ENCODE measurements at regions not wholly inside any gene's neighbourhood (a gene's known extent, or its start where the extent isn't known, plus 50 kb on each side); places are given as distances from the start of the nearest gene placed in this dataset.
"Not testable (repeated sequence)": the region's sequence is repeated elsewhere in the genome, so short reads cannot be mapped to it uniquely, and the experiment has no call there.

DNA sequence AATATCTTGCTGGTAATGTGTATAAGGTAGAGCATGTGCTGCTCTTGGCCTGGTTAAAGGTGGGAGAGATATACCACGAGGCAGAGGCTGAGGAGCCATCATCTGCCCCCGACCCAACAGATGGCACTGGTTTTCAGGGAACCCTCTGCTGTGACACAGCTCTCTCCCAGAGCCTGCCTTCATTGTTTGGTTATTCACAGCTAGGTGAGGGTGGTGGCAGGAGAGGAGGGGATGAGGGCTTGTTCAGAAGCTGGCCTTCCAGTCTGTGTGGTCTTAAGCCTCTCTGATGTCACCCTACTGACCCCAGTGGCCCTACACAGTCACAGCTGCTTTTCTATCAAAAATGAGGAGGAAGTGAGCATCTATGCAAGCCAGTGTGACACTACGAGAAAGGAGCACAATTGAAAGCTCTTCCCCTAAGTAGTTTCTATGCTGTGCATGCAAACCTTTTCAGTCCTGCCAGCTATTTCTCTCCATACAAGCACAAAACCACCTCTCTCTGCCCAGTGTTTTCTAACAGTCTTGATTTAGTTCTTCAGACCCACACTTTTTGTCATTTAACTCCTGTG is 258.4 kb upstream of the AGTR1 start:
- FAIRE-seq, result no peak

GRCh38 chr3:148441191-148441590 is 256.5 kb upstream of the AGTR1 start:
- no peak for FAIRE-seq

GRCh38 chr3:148450819-148451218 is 246.9 kb upstream of the AGTR1 start:
- FAIRE-seq, result no peak

DNA sequence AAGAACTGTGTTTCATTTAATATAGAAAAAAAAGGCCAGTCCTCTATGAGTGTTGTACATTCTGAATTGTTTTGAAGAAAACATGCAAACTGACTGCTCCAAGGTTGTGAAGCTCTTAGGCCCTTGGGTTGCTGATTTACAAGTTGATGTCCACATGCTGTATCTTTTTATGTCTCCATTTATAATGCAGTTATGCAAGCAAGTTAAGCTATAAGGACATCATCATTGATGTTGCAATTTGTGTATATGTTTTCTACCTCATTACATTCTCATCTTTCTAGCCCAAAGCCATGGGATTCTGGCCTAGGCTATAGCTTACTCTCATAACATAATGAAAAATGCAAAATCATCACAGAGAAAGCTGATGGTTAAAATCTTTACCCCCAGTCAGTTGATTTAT is 245.7 kb upstream of the AGTR1 start:
- no peak for FAIRE-seq

- no peak for FAIRE-seq
Observed at GRCh38 chr3:148453781-148454191, 243.9 kb upstream of the AGTR1 start.

DNA sequence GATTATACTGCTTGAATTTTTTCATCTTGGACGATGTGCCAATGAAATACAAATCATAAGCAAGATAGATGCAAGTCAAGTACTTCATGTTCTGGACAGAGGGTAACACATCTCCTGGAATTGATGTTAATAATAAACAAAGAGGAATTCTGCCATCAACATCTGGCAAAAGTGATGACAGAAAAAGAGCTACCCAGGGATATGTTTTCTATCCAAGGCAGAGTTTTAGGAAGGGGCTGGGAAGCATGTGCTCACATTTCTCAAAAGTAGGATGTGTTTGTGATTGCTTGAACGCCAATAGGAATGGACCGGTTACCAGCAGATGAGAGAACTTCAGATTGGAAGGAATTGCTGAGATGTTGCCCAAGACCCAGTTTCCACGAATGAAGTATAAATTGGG is 242.6 kb upstream of the AGTR1 start:
- FAIRE-seq, result no peak

DNA sequence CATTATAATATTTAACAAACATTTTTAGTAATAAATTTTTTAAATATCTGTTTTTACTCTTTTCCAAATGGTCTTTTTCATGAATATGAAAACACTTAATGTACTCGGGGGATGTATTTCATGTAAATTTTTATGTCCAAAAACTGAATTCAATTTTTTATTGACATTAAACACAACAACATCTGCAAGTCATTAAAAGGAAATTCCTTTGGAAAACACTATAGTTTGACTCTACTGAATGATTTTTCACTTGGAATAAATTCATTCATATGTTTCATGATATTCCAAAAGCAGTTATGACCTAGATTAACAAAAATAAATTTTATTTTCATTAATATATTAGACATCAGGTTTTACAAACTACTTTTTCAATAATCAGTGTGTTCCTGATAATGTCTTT is 239.8 kb upstream of the AGTR1 start:
- no peak for FAIRE-seq

DNA sequence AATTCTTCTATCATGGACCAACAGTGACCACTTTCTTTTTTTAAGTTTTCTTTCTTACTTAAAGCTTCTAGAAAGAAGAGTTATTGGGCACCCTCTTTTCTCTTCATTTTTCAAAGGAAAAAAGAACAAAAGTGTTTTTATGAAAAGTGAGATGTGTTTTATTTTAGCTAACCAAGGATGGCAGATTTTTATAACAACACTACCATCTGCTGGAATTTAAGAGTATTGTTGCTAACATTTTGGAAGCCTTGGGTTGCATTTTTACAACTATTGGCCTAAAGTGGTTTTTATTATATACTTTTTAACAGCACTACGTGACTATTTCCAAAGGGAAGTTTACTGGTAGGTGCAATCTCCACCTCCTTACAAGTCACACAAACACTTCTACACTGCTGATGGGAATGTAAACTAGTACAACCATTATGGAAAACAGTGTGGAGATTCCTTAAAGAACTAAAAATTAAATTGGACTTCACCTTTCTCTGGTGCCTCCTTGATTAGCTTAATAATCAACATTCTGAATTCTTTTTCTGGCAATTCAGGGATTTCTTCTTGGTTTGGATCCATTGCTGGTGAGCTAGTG is 237.7 kb upstream of the AGTR1 start:
- FAIRE-seq, result no peak

- no peak for FAIRE-seq
Observed at GRCh38 chr3:148460686-148461085, 237.0 kb upstream of the AGTR1 start.

DNA sequence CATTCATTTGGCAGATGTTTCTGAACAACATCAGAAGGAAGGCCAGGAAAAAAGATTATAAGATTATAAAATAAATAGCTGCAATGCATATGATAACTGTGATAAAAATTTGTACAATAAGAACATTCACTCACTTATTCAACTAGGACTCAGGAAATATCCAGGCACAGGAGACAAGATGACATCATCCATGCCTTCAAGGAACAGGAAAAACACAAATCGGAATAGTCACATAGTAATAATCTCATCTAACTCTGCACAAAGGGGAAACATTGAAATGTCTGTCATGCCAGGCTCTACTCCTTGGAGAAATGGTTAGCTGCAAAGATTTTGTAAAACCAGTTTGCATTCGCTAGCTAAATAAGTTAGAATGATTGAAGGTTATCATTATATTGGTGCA is 233.5 kb upstream of the AGTR1 start:
- no peak for FAIRE-seq

DNA sequence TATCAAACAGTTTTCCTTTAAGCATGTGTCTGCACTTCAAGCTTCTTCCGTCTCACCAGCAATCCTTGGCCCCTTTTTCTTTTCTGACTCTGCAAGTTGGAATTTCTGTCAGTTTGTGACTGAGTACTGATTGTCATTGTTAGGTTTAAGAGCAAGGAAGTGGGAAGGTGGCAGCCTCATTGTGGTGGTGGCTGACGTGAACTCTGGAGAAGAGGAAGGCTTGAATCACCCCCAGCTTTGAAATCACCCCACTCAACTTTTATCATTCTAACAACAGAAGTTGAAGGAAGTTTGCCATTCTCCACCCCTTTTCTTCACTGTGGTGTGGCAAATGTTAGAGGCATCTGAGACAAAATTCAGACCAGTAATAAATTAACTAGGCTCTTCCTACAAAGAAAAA is 231.6 kb upstream of the AGTR1 start:
- FAIRE-seq, result no peak

DNA sequence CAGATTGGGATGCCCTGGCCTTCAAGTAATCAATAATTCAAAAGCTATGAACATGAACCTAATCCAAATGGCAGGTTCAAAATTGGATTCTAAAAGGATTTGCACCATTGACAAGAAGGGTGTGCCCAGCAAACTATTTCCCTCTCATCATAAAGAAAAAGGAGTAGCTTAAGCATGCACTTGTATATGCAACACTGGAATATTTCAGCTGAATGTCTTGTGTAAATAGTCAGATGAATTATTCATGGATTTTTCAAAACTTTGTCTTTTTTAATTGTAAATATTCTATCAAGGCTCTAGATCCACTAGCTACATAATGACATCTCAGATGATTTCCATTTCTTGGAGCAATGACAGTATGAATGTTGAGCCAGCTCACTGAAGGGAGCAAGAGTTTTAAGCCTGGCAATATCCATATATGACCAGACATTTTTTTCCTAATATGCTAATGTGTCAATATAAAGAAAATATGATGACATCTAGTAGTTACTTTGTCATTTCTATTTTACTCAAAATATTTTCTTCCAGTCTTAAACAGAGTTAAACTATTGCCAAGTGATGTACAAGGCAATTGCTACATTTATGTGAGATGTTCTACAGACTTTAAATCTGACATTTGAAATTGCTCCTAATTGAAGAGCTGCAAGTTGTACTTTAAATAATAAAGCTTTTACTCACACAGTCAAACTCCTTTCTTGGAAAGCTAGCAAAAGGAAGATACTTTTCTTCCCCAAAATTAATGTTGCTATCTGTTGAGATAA is 230.5 kb upstream of the AGTR1 start:
- peak; percentile 9 for FAIRE-seq

GRCh38 chr3:148477375-148477774 is 220.3 kb upstream of the AGTR1 start:
- FAIRE-seq, result no peak

- FAIRE-seq, result no peak
Observed at GRCh38 chr3:148493631-148494030, 204.1 kb upstream of the AGTR1 start.

- no peak for FAIRE-seq
Observed at GRCh38 chr3:148494451-148494850, 203.3 kb upstream of the AGTR1 start.

GRCh38 chr3:148500881-148501280 is 196.8 kb upstream of the AGTR1 start:
- FAIRE-seq, result no peak

DNA sequence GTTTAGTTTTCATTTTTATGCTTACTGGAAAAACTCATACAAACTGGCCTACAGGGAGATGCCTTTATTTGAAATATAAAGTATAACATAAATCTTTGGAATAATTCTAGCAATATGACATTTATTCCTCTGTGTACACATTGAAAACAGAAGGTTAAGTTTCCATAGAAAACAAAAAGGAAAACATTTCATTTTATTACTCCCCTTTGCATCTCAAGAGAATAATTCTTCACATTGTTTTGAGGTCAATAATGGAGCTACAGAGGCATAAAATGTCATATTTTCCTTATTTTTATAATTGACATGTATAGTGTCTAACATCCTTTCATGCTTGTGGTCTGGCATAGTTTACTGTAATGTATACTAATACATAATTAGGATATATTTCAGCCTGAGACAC is 187.6 kb upstream of the AGTR1 start:
- FAIRE-seq, result no peak

- peak; percentile 53 for FAIRE-seq
Observed at GRCh38 chr3:148510561-148510960, 187.1 kb upstream of the AGTR1 start.

DNA sequence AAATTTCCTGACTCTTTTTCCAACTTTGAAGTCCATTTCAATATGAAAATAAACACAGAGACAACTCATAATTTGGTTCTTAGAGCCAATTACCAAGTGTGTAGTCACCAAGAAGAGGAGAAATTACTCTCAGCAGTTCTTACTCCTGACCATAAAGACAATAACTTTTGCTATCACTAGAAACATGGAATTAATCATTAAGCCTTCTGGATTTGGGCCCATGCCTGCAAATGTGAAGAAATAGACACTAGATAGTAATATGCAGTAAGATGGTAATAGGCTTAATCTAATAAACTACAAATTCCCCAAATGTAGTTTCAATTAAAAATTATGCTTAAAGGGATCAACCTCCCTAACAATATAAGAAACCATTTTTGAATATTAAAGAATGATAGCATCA is 185.1 kb upstream of the AGTR1 start:
- FAIRE-seq, result no peak

DNA sequence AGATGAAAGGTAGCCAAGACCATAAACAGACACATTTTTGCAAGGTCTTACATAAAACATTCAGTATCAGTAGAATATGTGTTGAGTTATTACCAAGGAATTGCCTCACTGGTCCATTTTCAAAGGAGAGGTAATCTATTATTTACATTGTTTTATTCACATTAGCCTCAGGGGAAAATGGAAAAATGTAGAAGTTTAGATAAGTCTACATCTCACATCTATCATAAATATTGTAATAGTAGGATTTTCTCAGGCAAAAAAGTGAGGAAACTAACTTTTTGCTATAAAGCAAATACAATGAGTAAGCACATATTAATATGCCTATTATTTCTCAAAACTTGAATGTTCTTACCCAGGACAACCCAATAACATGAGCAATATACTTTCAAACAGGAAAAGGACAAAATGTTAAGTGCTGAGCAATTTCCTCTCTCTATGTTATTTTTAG is 184.6 kb upstream of the AGTR1 start:
- FAIRE-seq, result no peak

DNA sequence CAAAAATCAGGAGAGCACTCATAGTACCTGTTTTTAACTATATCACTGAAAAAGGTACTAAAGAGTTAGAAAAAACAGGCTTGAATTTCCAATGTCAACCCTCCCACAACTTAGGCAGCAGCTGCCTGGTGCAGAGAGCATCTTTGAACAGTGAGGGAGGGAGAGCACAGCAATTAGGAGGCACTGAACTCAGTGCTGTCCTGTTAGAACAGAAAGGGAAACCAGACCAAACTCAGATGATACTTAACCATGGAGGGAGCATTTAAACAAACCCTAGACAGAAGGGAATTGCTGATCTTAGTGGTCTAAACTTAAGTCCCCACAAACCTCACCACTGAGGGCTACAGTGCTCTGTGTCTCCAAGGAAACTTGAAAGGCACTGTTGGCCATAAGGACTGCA is 179.2 kb upstream of the AGTR1 start:
- FAIRE-seq, result no peak

- not testable (repeated sequence) for FAIRE-seq
Observed at GRCh38 chr3:148525621-148526020, 172.1 kb upstream of the AGTR1 start.

DNA sequence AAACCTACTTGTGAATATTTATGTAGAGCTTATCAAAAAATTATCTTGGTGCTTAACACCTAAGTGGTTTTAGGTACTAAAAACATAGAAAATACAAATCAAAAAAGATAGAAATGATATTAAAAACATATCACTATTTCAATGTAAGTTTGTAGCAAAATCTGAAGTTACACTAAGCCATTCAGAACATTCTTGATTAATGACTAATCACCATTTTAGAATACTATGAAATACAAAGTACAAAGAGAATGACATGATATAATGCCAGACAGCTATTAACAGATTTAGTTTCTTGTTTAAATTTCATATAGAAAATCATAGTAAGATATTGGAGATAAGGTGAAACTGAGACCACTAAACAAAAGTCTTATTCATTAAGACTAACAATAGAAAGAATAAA is 169.7 kb upstream of the AGTR1 start:
- FAIRE-seq, result no peak

GRCh38 chr3:148531836-148532235 is 165.9 kb upstream of the AGTR1 start:
- FAIRE-seq, result no peak

DNA sequence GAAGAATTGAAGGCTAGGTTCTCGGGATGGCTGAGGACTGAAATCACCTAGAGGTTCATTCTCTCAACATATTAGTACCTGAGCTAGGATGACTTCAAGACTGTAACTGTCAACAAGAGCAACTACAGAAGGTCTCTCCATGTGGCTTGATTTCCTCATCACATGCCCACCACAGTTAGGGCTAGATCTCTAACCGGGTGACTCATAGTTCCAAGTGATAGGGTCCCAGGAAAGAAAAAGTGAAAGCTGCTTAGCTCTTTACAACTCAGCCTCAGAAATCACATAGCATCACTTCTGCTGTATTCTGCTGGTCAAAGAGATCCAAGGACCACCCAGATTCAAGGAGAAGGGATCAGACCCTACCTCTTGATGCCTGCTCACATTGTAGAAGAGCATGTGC is 165.4 kb upstream of the AGTR1 start:
- no peak for FAIRE-seq
